ENCODE measurements at regions not wholly inside any gene's neighbourhood (a gene's known extent, or its start where the extent isn't known, plus 50 kb on each side); places are given as distances from the start of the nearest gene placed in this dataset.

DNA sequence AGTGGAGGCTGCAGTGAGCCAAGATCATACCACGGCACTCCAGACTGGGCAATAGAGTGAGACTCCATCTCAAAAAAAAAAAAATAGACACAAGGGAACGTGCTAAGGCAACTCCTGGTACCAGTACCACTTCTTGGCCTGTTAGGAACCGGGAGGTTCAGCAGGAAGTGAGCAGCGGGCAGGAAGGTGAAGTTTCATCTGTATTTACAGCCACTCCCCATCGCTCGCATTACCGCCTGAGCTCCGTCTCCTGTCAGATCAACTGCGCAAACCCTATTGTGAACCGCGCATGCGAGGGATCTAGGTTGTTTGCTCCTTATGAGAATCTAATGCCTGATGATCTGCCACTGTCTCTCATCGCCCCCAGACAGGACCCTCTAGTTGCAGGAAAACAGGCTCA, 69.9 kb upstream of the FOXK1 start:
- TF ChIP-seq, protein P1, sequence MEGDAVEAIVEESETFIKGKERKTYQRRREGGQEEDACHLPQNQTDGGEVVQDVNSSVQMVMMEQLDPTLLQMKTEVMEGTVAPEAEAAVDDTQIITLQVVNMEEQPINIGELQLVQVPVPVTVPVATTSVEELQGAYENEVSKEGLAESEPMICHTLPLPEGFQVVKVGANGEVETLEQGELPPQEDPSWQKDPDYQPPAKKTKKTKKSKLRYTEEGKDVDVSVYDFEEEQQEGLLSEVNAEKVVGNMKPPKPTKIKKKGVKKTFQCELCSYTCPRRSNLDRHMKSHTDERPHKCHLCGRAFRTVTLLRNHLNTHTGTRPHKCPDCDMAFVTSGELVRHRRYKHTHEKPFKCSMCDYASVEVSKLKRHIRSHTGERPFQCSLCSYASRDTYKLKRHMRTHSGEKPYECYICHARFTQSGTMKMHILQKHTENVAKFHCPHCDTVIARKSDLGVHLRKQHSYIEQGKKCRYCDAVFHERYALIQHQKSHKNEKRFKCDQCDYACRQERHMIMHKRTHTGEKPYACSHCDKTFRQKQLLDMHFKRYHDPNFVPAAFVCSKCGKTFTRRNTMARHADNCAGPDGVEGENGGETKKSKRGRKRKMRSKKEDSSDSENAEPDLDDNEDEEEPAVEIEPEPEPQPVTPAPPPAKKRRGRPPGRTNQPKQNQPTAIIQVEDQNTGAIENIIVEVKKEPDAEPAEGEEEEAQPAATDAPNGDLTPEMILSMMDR (IDR thresholded peaks at IDR 0.05) = no peak
- TF ChIP-seq POLR2A (IDR thresholded peaks at IDR 0.05) = no peak
- TF ChIP-seq EP300 (IDR thresholded peaks at IDR 0.05) = no peak

Measured in ovary (tissue), 3 donors.